Activated CD4-positive, alpha-beta T cell treated with anti-CD3 and anti-CD28 coated beads, Interleukin-2, amount 10 ng/mL, durations not matched to agents 7 days and 5 days (primary cell): ENCODE measurements at regions not wholly inside any gene's neighbourhood (a gene's known extent, or its start where the extent isn't known, plus 50 kb on each side); places are given as distances from the start of the nearest gene placed in this dataset.

Source experiments
- CTCF ChIA-PET: fragments of 350-600 bp; sonication (Branson Sonifier 250); formaldehyde crosslinking; loops from one replicate; lab custom pipeline; 2021; ENCODE audit warnings: antibody characterized with exemption; lab: Charles Lee
- POLR2A ChIA-PET: fragments of 350-600 bp; sonication (Branson Sonifier 250); formaldehyde crosslinking; loops from one replicate; lab custom pipeline; 2021; ENCODE audit warnings: antibody characterized with exemption; lab: Charles Lee
- DNase-seq: peaks from one replicate; pipeline ENCODE4 v3.0.0-alpha.2; 2020
- H3K27ac Mint-ChIP-seq: one replicate; pipeline ENCODE4 v1.8.0; 2021; ENCODE audit warnings: mild to moderate bottlenecking, moderate library complexity, mixed read lengths
- H3K27me3 Mint-ChIP-seq: one replicate; pipeline ENCODE4 v1.8.0; 2021; ENCODE audit warnings: mixed read lengths
- H3K36me3 Mint-ChIP-seq: one replicate; pipeline ENCODE4 v1.8.0; 2021; ENCODE audit warnings: low read depth, mixed read lengths
- H3K4me1 Mint-ChIP-seq: one replicate; pipeline ENCODE4 v1.8.0; 2021; ENCODE audit warnings: mixed read lengths
- H3K4me3 Mint-ChIP-seq: one replicate; pipeline ENCODE4 v1.8.0; 2021; ENCODE audit warnings: mild to moderate bottlenecking, moderate library complexity, mixed read lengths
- H3K9me3 Mint-ChIP-seq: one replicate; pipeline ENCODE4 v1.8.0; 2021; ENCODE audit warnings: mixed read lengths

DNA sequence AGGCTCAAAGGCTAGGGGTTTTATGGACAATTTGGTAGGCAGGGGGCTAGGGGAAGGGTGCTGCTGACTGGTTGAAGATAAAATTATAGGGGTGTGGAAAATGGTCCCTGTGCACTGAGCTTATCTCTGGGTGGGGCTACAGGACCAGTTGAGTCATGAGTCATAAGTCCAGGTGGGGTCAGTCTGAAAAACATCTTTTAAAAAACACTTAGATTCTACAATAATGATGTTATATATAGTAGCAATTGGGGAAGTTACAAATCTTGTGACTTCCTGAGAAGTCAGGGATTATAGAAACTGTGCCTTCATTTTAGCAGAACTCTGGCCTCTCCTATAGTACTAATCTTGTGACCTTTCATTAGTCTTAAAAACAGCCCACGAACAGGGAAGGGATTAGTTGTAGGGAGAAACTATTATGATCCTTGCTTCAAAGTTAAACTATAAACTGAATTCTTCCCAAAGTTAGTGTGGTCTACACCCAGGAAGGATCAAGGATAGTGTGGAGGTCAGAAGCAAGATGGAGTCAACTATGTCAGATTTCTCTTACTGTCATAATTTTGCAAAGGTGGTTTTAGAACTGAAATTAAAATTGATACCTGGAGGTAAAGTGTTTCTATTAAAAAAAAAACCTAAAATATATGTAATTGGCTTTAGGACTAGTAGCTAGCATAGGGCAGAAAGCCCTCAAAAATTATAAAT, 130.1 kb downstream of the P2RY1 start:
- no peaks in the 10 kb centered on the region for H3K4me1 Mint-ChIP-seq
- no peaks in the 10 kb centered on the region for H3K27me3 Mint-ChIP-seq
- H3K4me3 Mint-ChIP-seq: no peak overlapping the region
- H3K36me3 Mint-ChIP-seq: no peaks in the 10 kb centered on the region
- no peak for DNase-seq
- CTCF ChIA-PET: no interaction called here
- POLR2A ChIA-PET: no interaction called here
- no peak overlapping the region for H3K27ac Mint-ChIP-seq
- no peaks in the 10 kb centered on the region for H3K9me3 Mint-ChIP-seq

GRCh38 chr3:152968388-152969024, 133.6 kb downstream of the P2RY1 start:
- ChIA-PET POLR2A (no interaction called here), CTCF (no interaction called here)
- Mint-ChIP-seq H3K4me1 (no peaks in the 10 kb centered on the region), H3K27me3 (no peaks in the 10 kb centered on the region), H3K27ac (no peak overlapping the region), H3K36me3 (no peaks in the 10 kb centered on the region), H3K4me3 (no peak overlapping the region), H3K9me3 (no peaks in the 10 kb centered on the region)
- DNase-seq: no peak

DNA sequence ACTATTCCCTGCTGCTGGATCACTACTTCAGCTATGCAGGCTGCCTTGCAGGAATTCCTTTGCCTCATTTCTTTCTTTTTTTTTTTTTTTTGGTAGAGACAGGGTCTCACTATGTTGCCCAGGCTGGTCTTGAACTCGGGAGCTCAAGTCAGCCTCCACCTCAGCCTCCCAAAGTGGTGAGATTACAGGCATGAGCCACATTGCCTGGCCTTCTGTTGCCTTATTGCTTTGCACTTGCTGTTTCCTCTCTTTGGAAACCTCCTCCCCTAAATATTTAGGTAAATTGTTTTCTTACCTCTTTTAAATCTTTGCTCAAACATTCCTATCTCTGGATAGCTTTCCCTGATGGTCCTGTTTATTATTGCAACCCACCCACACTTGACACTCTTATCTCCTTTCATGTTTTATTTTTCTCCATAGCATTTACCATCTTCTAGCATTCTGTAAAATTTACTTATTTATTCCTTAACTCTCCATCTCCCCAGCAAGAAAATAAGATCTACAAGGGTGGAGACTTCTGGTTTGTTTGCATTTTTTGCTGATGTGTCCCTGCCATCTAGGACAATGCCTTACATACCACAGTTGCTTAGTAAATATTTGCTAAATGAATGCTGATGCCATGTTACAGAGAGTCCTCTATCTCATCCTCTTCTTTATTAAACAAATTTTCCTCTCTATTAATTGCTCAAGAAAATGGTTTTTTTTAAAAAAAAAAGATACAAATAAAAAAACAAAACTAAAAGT, 134.8 kb downstream of the P2RY1 start:
- Mint-ChIP-seq H3K4me3 (no peak overlapping the region), H3K27me3 (peaks cover 5% of the 10 kb centered on the region), H3K4me1 (no peaks in the 10 kb centered on the region), H3K9me3 (no peaks in the 10 kb centered on the region), H3K36me3 (no peaks in the 10 kb centered on the region), H3K27ac (no peak overlapping the region)
- DNase-seq: no peak
- CTCF ChIA-PET: no interaction called here
- POLR2A ChIA-PET: no interaction called here

- Mint-ChIP-seq H3K4me3 (no peak overlapping the region), H3K36me3 (no peaks in the 10 kb centered on the region), H3K9me3 (no peaks in the 10 kb centered on the region), H3K4me1 (no peaks in the 10 kb centered on the region), H3K27me3 (peaks cover 5% of the 10 kb centered on the region), H3K27ac (no peak overlapping the region)
- ChIA-PET POLR2A (no interaction called here), CTCF (no interaction called here)
- DNase-seq: no peak
These were observed 135.9 kb downstream of the P2RY1 start for GRCh38 chr3:152970851-152971250.

DNA sequence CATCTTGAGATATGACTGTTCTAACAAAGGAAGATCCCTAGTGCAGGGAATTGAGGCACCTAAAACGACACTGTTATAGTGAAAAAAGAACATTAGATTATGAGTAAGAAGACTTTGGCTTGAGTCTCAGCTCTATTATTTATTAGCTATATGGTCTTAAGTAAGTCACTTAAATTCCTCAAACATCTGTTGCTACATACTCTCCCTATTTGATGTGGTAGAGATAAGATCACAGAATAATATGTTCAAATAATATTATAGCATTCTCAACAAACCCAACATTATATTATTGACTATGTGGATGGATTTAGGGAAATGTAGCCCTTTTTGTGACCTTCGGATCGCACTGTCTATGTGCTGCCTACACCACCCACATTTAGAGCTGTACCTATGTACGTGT, 136.9 kb downstream of the P2RY1 start:
- no peak for DNase-seq
- ChIA-PET CTCF (interaction anchor here (0.9 kb wide), 1 partner anchor 19 kb away, joined by 3 read pairs; no protein-coding TSS in a partner anchor), POLR2A (no interaction called here)
- Mint-ChIP-seq H3K9me3 (no peaks in the 10 kb centered on the region), H3K27me3 (peaks cover 5% of the 10 kb centered on the region), H3K4me1 (no peaks in the 10 kb centered on the region), H3K4me3 (no peak overlapping the region), H3K36me3 (no peaks in the 10 kb centered on the region), H3K27ac (no peak overlapping the region)

DNA sequence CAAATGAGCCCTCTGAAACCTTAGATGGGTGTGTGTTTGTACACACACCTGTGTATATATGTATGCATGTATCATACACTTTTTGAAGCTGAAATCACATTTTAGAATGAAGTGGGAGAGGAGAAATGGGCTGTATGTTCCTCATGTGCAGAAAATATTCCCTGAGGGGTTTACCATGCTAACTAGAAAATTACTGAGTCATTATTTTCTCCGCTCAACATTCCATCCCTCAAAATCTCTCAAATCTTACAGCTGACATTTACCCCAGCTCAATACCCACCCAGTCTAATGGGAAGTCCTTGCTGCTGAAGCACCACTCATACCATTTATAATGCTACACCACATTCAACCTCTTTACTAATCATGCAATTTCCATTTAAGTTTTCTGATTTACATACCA, 138.6 kb downstream of the P2RY1 start:
- ChIA-PET CTCF (no interaction called here), POLR2A (no interaction called here)
- Mint-ChIP-seq H3K36me3 (no peaks in the 10 kb centered on the region), H3K4me1 (no peaks in the 10 kb centered on the region), H3K9me3 (no peaks in the 10 kb centered on the region), H3K27me3 (peaks cover 5% of the 10 kb centered on the region), H3K4me3 (no peak overlapping the region), H3K27ac (no peak overlapping the region)
- no peak for DNase-seq

DNA sequence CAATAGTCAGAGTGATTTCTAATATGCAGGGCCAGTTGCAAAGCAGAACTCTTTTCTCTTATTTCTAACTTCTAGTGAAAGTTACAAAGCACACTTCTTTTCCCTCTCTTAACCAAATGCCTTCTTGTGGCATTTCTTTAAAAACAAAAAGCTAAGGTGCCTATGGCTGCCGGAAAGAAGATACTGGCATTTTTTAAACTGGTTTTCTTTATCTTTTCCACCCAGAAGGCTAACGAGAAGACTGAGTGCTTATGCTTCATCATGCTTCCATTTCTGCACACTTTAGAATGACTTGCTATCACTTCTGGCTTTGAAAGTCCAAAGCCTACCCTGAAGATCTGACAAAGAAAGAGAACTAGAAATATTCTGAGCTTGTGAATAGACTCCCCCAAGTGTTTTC, 141.3 kb downstream of the P2RY1 start:
- H3K27me3 Mint-ChIP-seq: peaks cover 5% of the 10 kb centered on the region
- H3K4me1 Mint-ChIP-seq: no peaks in the 10 kb centered on the region
- DNase-seq: no peak
- ChIA-PET CTCF (no interaction called here), POLR2A (no interaction called here)
- H3K27ac Mint-ChIP-seq: no peak overlapping the region
- H3K36me3 Mint-ChIP-seq: no peaks in the 10 kb centered on the region
- H3K4me3 Mint-ChIP-seq: no peak overlapping the region
- H3K9me3 Mint-ChIP-seq: no peaks in the 10 kb centered on the region

DNA sequence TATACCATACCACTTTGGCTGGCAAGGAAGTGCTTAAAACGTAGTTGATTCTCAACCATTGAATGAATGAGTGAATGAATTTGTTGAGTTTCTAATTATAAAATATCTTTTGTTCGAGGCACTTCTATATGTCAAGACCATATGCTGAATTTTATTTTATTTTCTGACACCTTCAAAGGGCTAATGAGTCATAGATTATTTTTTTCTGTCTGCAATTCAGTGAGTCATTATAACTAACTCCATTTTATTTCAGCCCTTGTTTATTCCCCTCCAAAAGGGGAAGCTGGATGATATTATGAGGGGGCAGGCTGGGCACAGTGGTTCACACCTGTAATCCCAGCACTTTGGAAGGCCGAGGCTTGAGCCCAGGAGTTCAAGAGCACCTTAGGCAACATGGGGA, 142.4 kb downstream of the P2RY1 start:
- no peaks in the 10 kb centered on the region for H3K36me3 Mint-ChIP-seq
- no peaks in the 10 kb centered on the region for H3K9me3 Mint-ChIP-seq
- ChIA-PET POLR2A (no interaction called here), CTCF (no interaction called here)
- H3K27ac Mint-ChIP-seq: no peak overlapping the region
- peaks cover 10% of the 10 kb centered on the region for H3K27me3 Mint-ChIP-seq
- no peak overlapping the region for H3K4me3 Mint-ChIP-seq
- H3K4me1 Mint-ChIP-seq: no peaks in the 10 kb centered on the region
- DNase-seq: no peak

GRCh38 chr3:152978152-152978551, 143.2 kb downstream of the P2RY1 start:
- DNase-seq: no peak
- H3K4me3 Mint-ChIP-seq: no peak overlapping the region
- ChIA-PET POLR2A (no interaction called here), CTCF (no interaction called here)
- no peak overlapping the region for H3K27ac Mint-ChIP-seq
- no peaks in the 10 kb centered on the region for H3K36me3 Mint-ChIP-seq
- H3K9me3 Mint-ChIP-seq: no peaks in the 10 kb centered on the region
- H3K4me1 Mint-ChIP-seq: no peaks in the 10 kb centered on the region
- peaks cover 12% of the 10 kb centered on the region for H3K27me3 Mint-ChIP-seq

DNA sequence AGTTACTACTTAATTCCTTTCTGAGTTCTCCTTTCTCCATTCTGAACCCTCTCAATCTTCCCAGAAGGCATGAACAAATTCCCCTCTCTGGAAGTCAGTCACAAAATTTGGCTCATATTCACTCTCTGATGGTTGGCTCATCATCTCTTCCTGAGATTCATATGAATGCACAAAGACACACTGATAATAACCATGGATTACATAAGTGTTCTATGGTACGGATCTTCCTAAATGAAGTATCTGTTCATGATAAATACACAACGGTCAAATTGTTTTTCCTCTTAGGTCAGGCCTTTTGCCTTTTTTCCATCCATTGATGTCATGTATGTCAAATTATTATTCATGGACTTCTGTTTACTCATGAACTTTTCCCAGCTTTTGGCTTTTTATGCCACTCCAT, 162.6 kb downstream of the P2RY1 start:
- DNase-seq: no peak
- Mint-ChIP-seq H3K36me3 (no peaks in the 10 kb centered on the region), H3K27me3 (peaks cover 2% of the 10 kb centered on the region), H3K4me3 (no peak overlapping the region), H3K4me1 (no peaks in the 10 kb centered on the region), H3K9me3 (no peaks in the 10 kb centered on the region), H3K27ac (no peak overlapping the region)
- CTCF ChIA-PET: interaction anchor here (0.5 kb wide), 1 partner anchor 206 kb away, joined by 3 read pairs; no protein-coding TSS in a partner anchor
- POLR2A ChIA-PET: no interaction called here

GRCh38 chr3:152998591-152998990, 163.4 kb upstream of the RAP2B start:
- ChIA-PET CTCF (no interaction called here), POLR2A (no interaction called here)
- Mint-ChIP-seq H3K4me3 (no peak overlapping the region), H3K4me1 (no peaks in the 10 kb centered on the region), H3K27ac (no peak overlapping the region), H3K27me3 (peaks cover 2% of the 10 kb centered on the region), H3K36me3 (no peaks in the 10 kb centered on the region), H3K9me3 (no peaks in the 10 kb centered on the region)
- DNase-seq: no peak

DNA sequence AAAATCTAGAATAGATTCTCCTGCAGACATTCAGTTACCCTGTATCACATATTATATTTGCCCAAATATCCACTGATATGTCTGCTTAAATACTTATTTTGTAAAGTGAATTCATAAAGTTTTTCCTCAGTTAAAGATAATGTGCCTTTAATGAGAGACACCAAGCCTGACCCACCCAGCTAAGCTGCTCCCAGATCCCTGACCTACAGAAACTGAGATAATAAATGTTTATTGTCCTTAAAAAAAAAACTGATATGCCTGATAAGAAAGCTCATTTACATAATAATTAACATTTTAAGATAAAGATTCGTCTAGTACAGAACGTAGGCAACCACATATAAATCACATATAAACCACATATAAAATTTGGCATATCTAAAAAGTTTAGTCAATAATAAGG, 161.7 kb upstream of the RAP2B start:
- CTCF ChIA-PET: interaction anchor here (1.5 kb wide), 1 partner anchor 768 kb away, joined by 3 read pairs; no protein-coding TSS in a partner anchor
- Mint-ChIP-seq H3K9me3 (no peaks in the 10 kb centered on the region), H3K4me3 (no peak overlapping the region), H3K27ac (no peak overlapping the region), H3K27me3 (peaks cover 2% of the 10 kb centered on the region), H3K4me1 (no peaks in the 10 kb centered on the region), H3K36me3 (no peaks in the 10 kb centered on the region)
- POLR2A ChIA-PET: no interaction called here
- no peak for DNase-seq
